Breast epithelium (tissue), 3 donors: ENCODE measurements at regions not wholly inside any gene's neighbourhood (a gene's known extent, or its start where the extent isn't known, plus 50 kb on each side); places are given as distances from the start of the nearest gene placed in this dataset.

ENCODE experiments used
- POLR2A ChIP-seq: fragments of 450-650 bp; IDR thresholded peaks from one replicate; pipeline ENCODE4 v1.6.1; 2016; ENCODE audit warnings: antibody characterized with exemption, mild to moderate bottlenecking, moderate library complexity
- POLR2AphosphoS5 ChIP-seq, 3 donors: sonication (generic); formaldehyde crosslinking; IDR thresholded peaks; one replicate each; pipeline ENCODE4 v1.6.1; 2017; ENCODE audit warnings: antibody characterized with exemption in 3 of 3
- TF ChIP-seq, protein P1 (sequence below), 3 donors: fragments of 450-650 bp; IDR thresholded peaks; one replicate each; pipeline ENCODE4 v1.5.1; 2016 to 2017; ENCODE audit warnings: antibody characterized with exemption in 3 of 3, mild to moderate bottlenecking in 3 of 3, moderate library complexity in 3 of 3

DNA sequence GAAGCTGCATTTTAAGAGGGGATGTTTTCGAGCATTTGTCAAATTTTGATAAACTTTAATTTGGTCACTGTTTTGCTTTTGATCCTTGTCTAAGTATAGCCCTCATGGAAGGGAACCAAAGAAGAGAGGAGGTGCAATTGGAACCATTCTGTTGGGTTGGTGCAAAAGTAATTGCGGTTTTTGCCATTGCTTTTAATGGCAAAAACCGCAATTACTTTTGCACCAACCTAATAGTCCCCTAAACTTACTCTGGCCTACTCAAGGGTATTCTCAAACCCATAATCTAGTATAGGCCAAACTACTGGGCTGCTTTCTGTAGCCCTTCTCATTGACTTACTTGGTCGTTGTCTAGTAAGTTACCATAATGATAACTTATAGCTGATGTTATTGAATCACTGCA, 634.7 kb downstream of the MAFB start:
- TF ChIP-seq, protein P1, sequence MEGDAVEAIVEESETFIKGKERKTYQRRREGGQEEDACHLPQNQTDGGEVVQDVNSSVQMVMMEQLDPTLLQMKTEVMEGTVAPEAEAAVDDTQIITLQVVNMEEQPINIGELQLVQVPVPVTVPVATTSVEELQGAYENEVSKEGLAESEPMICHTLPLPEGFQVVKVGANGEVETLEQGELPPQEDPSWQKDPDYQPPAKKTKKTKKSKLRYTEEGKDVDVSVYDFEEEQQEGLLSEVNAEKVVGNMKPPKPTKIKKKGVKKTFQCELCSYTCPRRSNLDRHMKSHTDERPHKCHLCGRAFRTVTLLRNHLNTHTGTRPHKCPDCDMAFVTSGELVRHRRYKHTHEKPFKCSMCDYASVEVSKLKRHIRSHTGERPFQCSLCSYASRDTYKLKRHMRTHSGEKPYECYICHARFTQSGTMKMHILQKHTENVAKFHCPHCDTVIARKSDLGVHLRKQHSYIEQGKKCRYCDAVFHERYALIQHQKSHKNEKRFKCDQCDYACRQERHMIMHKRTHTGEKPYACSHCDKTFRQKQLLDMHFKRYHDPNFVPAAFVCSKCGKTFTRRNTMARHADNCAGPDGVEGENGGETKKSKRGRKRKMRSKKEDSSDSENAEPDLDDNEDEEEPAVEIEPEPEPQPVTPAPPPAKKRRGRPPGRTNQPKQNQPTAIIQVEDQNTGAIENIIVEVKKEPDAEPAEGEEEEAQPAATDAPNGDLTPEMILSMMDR (IDR thresholded peaks at IDR 0.05): no peak
- TF ChIP-seq POLR2A (no peak), POLR2AphosphoS5 (IDR thresholded peaks at IDR 0.05) (no peak)
